NOMO-1 treated with dmso at 0.1 percent for 144 hours (cell line): ENCODE measurements at regions not wholly inside any gene's neighbourhood (a gene's known extent, or its start where the extent isn't known, plus 50 kb on each side); places are given as distances from the start of the nearest gene placed in this dataset.

Experiments used
- DNase-seq: peaks from one replicate; lab custom pipeline; 2025; ENCODE audit not compliant: unreplicated experiment; lab: John Stamatoyannopoulos, UW

DNA sequence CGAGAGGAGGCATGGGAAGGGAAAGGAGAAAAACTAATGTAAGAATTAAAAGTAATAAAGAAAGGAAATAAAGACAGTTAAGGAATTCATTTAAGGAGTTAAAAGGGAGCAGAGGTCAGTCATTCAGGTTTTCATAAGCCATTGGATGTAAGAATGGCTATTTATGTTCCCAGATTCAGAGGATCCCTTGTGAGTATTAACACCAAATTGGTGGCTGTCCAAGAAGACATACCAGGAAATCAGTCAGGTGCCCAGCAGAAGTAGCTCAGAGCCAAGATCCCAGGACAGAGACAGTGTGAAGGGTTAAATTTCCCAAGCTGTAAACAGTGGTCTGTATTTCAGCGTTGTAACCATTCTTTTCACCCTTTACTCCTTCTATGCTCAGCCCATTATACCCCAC is 550.4 kb downstream of the BCL11A start:
- no peak for DNase-seq

DNA sequence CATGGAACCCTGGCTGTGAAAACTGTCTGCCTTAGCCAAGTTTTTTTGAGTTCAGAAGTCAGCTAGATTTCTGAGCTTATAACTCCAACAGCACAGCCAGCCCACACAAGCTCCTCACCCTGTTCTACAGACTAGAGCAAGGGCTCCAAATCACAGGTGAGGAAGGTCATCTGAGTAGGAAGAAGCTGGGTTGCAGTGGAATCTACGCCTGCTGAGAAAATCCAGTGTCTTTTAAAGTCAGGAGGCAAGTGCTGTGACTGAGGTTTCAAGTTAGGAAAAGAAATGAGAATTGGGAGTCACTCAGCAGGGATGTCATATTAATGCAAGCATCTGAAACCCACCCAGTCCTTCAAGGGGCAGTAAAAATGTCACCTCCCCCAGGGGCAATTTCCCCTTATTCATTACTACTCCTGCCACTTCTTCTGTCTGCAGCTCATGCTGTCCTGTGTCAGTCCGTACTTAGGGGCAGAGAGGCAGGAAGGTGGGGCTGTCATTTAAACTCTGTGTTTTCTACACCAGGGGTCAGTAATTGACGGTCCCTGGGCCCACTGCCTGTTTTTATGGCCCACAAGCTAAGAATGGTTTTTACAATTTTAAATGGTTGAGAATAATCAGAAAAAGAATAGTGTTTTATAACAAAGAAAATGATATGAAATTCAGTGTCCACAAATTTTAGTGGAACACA is 551.1 kb downstream of the BCL11A start:
- no peak for DNase-seq

DNA sequence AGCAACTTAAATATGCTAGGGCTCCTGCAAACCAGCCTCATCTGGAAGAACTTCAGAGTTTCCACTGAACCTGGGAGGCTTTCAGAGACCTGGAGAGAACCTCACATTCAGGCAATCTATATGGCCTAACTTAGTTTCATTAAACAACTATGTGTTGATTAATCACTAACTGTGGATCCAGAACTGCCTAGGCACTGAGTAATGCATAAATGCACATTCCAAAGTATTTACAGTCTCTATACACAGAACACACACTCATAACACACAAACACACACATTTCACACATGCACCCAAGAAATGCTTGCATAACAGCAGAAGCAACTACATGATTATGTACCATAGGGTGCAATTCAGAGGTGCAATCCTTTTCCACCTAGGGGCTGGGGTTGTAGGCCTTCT is 552.8 kb downstream of the BCL11A start:
- no peak for DNase-seq

DNA sequence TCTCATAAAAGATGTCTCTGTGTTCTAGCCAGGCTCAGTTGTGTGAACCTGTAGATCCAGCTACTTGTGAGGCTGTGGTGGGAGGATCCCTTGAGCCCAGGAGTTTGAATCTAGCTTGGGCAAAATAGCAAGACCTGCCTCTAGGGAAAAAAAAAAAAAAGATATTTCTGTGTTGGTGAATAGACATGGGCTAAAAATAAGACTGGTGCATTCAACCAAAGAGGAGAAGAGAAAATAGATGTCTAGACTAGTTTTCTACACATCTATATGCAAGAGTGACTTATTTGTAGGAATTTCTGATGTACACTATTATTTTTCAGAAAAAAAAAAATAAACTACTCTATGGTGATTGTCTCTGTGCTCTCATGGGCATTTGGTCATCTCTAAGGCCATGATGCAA is 555.1 kb downstream of the BCL11A start:
- DNase-seq: no peak

DNA sequence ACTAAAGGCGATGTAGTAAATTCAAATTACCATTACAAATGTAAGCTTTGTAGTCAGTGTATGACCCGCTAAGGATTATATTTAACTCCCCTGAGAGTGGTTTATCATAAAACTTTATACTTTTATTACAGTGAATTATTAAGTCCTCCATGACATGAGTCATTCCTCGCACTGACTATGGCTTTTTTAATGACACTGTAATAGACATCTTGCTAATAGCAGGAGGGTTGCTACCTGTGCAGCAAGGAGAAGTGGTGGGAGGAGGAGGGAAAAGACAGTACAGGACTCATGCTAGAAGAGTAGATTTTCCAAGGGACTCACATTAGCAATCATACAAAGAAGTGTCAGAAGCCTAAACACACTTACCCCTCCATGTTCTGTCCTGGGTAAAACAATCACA is 556.1 kb downstream of the BCL11A start:
- DNase-seq: no peak

DNA sequence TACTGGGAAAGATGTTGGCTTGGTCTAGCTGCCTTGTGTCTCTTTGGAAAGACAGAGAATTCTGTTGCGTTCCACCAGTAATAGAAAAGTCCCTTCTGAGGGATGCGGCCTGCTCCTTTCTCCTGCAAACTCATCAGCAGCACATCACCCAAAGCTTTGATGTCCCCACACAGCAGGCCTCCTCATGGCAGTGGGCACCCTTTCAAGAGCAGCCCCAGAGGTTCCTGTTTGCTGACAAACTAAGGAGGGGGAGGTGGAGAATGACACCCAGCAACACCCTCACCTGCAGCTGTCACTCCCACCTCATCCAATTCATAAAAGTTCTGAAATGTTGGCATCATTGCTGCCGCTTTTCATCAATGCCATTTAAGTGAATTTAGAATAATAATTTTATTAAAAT is 556.6 kb downstream of the BCL11A start:
- DNase-seq: no peak

DNA sequence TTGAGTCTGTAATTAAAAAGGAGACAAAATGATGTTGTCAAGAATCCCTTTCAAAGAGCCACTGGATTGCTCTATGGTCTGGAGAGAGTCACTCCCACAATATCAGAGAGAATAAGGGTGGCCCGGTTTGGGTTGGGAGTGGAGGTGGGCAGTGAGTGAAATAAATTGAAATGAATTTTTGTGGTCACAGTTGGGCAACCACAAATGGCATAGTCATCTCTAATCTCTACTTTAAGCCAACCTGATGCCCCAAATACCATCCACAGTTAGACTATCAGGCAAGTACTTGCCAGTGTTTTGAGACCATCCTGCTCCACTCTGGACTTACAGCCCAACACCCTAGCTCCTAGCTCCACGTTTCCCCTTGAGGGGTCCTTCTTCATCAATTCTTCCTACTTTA is 559.7 kb downstream of the BCL11A start:
- no peak for DNase-seq

DNA sequence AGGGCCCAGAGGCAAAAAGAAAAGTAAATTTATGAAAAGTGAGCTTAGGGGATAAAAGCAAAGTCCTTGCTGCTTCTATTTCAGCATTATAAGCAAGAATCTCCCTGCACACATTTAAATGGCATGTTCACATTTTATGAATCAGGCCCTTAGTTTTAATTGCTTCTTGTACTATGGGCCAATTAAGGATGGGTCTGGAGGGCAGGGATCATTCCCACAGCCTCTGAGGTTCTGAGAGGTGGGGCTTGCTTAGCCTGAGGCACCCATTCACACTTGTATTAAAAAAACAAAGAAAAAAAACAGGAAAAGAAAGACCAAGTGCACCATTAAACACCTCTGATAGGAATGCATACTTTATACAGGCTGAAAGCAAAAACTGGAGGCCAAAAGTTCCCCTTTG is 565.1 kb downstream of the BCL11A start:
- no peak for DNase-seq

DNA sequence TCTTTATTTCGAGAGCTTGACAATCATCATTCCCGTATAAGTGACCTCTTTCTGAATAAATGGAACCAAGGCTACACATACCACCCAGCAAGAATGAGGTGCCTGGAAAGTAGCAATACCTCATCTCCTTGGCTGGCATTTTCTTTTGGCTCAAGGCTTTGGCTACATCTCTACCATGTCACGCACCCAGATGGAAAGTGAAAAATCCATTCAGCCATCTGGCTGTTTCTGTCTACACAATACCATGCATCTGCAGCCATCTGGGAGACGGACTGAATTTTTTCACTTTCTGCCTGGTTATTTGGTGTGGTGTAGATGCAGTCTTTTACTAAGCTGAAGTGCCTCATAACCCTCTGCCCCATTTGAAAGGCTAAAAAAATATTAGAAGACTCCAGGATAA is 566.9 kb downstream of the BCL11A start:
- DNase-seq: no peak

DNA sequence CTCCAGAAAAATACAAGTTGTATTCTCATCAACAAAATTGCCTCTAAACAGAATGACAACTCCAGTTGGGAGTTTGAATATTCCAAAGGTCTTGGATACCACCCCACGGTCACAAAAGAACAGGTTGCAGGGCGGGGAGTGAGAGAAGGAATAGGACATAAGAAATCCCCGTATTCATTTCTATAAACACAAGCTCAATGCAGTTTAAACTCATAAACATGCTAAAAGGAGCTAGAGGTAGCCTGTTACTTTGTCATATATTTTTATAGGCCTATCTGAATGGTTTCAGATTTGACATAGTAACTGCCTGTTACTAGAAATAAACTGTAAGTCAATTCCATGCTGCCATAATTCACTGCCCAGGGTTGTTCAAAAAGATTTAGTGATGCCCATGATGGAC is 567.5 kb downstream of the BCL11A start:
- no peak for DNase-seq

DNA sequence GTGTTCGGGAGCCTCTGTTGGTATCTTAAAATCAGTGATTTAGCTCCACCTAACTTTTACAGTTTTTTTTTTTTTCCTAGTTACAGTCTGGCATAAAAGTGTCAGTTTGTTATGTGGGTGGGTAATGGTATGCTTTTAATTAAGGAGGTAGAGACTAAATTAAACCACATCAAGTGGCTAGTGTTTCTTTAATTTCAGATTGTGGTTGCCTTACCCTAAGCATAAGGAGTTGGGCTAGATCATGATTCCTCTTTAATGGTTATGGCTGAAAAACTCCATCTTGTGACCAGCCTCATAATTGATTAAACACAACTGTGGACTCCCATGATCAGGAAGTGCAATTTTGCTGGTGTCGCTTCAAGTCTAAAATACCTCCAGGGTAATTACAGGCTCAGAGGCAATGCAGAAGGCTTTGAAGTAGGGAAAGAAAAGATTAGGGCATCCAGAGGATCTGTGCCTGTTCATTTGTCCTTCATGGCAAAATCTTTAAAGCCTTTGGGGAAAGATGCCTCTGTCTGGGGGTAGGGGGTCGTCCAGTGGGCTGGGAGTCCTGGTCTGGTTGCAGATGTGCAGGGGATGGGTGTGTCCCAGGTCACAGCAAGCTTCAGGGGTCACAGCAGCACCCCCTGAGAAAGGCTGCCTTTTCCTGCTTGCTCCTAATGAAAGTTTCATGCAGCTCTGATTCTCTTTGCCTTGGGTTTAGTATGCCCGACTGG is 579.2 kb downstream of the BCL11A start:
- no peak for DNase-seq

DNA sequence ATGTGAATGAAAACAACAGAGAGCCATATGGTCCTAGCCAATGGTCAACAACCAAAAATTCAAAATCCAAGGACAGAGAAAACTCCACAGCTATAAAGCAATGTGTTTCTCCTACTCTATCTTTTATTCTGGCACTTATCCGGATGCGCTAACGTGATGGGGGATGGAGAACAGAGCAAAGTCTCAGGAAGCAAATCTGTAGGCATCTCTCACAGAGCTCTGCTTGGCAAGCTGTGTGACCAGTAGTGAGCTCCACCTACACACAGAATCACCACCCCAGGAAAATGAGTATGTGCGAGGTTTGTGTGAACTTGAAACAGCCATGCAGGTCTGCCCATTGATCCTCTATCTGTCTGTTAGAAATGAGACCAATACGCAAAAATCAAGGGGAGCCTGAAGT is 584.3 kb downstream of the BCL11A start:
- DNase-seq: no peak

DNA sequence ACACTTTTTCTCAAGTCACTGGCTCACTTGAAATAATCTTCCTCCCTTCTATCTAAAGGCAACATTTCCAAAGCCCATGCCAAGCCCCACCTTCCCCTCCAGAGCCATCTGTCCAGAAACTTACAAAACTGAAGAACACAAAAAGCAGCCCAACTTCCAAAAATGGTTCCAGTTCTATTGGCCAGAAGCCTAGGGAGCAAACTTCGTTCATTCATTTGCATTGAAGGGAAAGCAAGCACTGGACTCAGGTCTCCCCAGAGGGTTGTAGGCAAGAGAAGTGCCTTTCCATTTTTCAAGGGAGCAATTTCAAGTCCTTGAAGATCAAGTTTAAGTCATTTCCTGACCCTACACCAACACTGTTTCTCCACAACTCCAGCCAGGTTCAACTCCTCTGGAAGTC is 585.0 kb downstream of the BCL11A start:
- no peak for DNase-seq

DNA sequence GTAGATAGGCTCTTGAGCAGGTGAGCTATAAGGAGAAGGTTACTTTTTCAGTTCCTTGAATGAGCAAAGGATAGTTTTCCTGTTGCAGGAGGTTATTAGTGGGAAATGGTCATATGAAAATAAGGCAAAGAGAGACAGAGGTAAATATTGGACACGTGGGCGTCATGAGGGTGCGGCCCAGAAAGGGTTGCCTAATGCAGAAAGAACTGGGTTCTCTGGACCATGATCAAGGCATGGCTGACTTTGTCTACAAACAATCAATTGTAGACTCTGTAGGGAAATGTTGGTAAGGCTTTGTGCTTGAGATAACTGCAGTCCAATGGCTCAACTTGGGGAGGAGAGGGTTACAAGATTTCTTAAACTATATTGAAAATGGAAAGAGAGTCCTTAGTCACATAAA is 585.8 kb downstream of the BCL11A start:
- DNase-seq: no peak

DNA sequence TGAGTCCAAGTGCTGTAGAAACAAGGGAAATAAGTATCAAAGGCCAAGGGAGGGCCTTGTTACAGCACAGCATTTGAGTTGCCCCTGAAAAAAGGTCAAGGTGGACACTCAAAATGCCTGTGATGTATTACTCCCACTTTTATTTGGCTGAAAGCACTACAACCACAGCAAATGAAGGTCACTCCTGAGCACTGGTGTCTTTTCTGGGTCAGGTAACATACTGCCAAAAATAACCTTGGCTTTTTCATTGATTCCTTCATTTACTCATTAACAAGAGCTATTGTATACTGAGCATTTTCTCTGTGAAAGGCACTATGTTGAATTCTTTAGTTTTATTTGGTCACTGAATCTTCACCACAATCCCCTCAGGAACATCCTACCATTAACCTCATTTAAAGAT is 590.3 kb downstream of the BCL11A start:
- no peak for DNase-seq

DNA sequence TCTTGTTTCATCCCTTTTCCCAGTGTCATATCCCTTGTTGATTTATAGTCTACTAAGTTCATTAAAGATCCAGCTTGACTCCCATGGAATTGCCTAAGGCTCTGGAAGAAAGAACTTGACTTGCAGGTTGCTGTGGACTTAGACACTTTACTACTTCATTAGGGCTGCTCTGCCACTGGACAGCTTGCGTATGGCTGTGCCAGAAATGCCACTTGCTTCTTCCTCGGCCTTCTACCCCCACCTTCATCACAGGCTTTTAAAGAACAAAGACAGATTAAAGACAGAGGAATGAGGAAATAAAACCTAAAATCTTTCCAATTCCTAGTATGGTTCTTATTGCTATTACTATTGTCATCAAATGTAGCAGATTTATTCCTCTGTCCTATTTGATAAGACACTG is 591.7 kb downstream of the BCL11A start:
- no peak for DNase-seq

DNA sequence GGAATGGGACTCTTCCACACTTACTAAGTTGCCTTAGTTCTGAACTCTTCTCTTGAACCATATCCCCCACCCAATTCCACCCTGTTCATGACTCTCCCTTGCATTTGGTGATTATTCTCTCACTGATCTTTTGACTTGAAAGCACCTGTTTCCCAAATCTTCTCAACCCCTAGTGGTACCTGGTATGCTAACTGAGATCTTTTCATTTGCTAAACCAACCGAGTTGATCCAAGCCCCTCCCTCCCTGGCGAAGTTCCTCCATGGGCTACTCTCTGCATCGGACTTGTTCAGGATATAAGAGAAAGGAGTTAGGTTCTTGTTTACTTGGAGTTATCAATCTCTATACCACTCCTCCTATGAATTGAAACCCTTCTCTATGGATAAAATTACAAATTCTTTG is 593.5 kb downstream of the BCL11A start:
- DNase-seq: no peak

DNA sequence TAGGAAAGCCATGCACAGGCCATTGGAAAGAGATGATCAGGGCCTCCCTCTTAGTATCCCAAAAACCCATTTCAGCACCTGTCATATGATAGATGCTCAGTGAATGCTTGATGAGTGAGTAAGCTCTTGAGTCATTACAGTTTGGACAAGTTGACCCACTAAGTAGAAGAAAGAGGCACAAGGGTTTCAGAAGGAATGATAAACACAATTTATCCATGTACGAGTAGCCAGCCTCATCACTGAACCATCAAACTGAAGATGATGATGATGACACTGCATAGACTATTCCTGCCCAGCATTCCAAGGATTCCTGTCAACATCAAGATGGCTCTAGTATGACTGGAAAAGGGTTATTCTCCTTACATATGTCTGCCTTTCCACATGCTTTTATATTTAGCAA is 596.0 kb downstream of the BCL11A start:
- DNase-seq: no peak

DNA sequence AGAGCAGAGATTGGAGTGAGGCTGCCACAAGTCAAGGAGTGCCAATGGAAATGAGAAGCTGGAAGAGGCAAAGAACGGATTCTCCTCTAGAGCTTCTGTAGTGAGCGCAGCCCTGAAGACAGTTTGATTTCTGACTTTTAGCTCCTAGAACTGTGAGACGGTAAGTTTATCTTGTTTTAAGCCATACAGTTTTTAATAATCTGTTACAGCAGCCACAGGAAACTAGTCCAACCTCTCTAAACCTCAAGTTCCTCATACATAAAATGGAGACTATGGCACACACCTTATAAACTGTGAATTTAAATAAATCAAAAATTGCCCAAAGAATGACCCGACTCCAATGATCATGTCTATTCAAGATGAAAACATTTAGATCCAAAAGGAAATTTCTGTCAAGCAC is 596.5 kb downstream of the BCL11A start:
- no peak for DNase-seq

DNA sequence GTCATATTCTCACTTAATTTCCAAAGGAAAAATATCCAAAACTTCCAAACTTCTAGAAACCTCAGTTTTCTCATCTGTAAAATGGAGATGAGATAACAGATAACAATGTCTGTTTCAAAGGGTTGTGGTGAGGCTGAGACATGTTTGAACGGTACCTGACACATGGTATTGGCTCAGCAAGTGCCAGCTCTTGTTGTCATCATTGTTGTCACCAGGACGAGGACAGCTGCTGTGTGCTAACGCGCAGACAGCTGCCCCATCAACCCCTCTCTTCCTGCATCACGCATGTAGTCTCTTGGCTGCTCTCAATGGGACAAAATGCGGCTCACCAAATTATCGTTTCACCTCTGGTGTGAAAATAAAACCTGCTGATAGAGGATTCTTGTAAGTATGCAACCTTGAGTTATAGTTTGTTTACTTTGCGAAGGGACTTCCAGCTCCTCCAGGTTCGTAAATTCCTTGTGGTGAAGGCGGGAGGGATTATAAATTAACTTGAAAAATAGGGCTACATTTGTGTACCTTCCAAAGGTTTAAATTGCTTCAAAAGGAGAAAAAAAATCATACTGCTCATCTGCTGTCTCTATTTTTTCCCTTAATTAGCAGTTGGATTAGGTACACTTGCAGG is 605.4 kb downstream of the BCL11A start:
- no peak for DNase-seq

DNA sequence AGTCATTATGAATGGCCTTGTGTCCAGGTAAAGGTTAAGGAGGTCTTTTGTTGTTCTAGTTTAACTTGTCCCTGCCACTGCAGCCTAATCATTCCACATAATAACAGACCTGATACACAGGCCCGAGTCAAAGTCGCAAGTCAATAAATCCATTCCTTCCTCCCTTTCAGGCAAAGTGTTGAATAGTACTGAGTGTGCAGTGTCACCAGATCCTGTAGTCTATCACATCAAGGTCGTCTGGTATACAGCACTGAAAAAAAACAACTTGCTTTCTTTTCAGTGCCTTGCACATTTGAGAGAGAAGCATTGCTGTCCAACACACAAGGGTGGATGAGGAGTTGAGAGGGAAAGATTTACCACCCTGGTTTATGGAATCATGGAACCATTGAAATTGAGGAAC is 606.2 kb downstream of the BCL11A start:
- DNase-seq: no peak

DNA sequence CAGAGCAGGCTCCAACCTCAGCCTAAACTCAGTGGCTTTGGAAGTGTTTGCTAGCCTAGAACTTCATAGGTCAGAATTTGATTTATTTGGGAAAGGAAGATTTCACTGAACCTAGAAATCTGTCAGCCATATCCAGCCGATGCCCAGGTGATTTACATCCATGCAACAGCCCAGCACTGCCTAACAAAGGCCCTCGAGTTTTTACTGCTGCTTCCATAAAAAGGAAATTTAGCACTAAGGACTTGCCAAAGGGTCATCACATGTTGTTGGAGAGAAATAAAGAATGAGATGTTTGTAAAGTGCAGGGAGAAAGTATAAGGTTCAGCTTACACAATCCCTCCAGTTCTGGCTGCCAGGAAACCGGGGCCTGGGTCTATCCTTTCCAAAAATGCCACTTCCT is 614.2 kb downstream of the BCL11A start:
- DNase-seq: no peak

DNA sequence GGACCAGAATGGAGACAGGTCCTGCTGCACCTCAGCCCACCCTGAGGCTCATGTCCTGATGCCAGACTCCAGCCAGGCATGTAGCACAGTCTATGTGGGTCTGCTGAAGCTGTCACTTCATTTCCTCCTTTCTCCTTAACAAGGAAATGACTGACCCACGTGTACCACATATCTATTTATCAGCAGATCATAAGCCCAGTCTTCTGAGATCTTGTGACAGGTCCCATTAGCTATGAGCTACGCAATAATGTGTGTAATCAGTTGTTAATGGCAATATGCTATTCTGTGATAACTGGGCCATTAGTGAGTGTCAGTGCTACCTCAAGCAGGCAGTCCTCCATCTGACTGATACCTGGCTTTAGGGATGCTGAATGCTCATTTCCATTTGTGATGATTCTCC is 615.3 kb downstream of the BCL11A start:
- no peak for DNase-seq
